HCT116 (cell line): ENCODE measurements at regions not wholly inside any gene's neighbourhood (a gene's known extent, or its start where the extent isn't known, plus 50 kb on each side); places are given as distances from the start of the nearest gene placed in this dataset.

ENCODE experiments used
- ATAC-seq: fragments of 200-7000 bp; cut with Tn5 transposase; 2 replicates; pipeline ENCODE4 v1.9.1; 2020; ENCODE audit warnings: mild to moderate bottlenecking, moderate library complexity
- BruUV-seq: library from RNA; stranded (reverse); fragments of 400-500 nt; replicated peaks from 2 replicates; lab custom pipeline; 2021; lab: Mats Ljungman, UMichigan
- CTCF ChIA-PET: fragments of 300-600 bp; sonication (Branson Sonifier 250); formaldehyde crosslinking; loops from one replicate; lab custom pipeline; 2021; ENCODE audit warnings: antibody characterized with exemption; lab: Charles Lee
- POLR2A ChIA-PET: fragments of 300-600, 350-600 bp; sonication (Branson Sonifier 250); formaldehyde crosslinking; loops from one replicate; lab custom pipeline; 2021; ENCODE audit warnings: antibody characterized with exemption; lab: Charles Lee
- RAD21 ChIA-PET, 2 experiments: fragments of 300-600 bp; sonication (Branson Sonifier 250); formaldehyde crosslinking; loops; one replicate each; lab custom pipeline; 2023; ENCODE audit warnings: low total read pairs in 2 of 2; ENCODE audit not compliant: uncharacterized antibody in 2 of 2, unreplicated experiment in 2 of 2, low non-redundant PET in 1 of 2; lab: Charles Lee
- DNase-seq: peaks from one replicate; pipeline ENCODE4 v3.0.0-alpha.2; 2010; ENCODE audit warnings: low read depth, low spot score
- H2AFZ ChIP-seq: fragments of 200-600 bp; shearing (Covaris generic), sonication (generic); 2 replicates; pipeline ENCODE4 v1.6.1; 2017; ENCODE audit warnings: low read depth, mixed run types, mixed read lengths, antibody characterized with exemption, low read length; ENCODE audit not compliant: poor library complexity, severe bottlenecking
- H3K27ac ChIP-seq: 2 replicates; pipeline ENCODE4 v1.5.1; 2012; ENCODE audit warnings: low read depth, low read length
- H3K27me3 ChIP-seq: fragments of 200-600 bp; sonication (generic); 2 replicates; pipeline ENCODE4 v1.6.1; 2016; ENCODE audit warnings: mixed run types, low read length, mixed read lengths; ENCODE audit not compliant: insufficient read depth
- H3K36me3 ChIP-seq, 2 experiments: fragments of 200-500 bp in 1 of 2; fragments of 200-600 bp in 1 of 2; sonication (Bioruptor generic) in 1 of 2; sonication (generic) in 1 of 2; 2 replicates each; pipeline versions ENCODE4 v1.5.1 to v1.6.1; 2014 to 2016; ENCODE audit warnings: low read length in 2 of 2, inconsistent platforms in 1 of 2, mixed read lengths in 1 of 2, mixed run types in 1 of 2; ENCODE audit not compliant: insufficient read depth in 2 of 2, control insufficient read depth in 1 of 2
- H3K4me1 ChIP-seq, 2 experiments: fragments of 200-600 bp in 1 of 2; sonication (generic) in 1 of 2; 2 replicates each; pipeline versions ENCODE4 v1.5.1 to v1.6.1; 2012 to 2017; ENCODE audit warnings: low read length in 2 of 2, inconsistent platforms in 1 of 2, mild to moderate bottlenecking in 1 of 2, mixed read lengths in 1 of 2, mixed run types in 1 of 2, moderate library complexity in 1 of 2; ENCODE audit not compliant: insufficient read depth in 2 of 2, control insufficient read depth in 1 of 2
- H3K4me2 ChIP-seq: fragments of 200-600 bp; sonication (generic); 2 replicates; pipeline ENCODE4 v1.6.1; 2017; ENCODE audit warnings: mixed run types, low read length, mixed read lengths
- H3K4me3 ChIP-seq, 2 experiments: fragments of 200-600 bp in 1 of 2; sonication (generic) in 1 of 2; replicated peaks in 1 of 2; 2 replicates each; pipeline ENCODE4 v1.5.1; 2011 to 2016; ENCODE audit warnings: low read length in 2 of 2, control low read depth in 1 of 2, low read depth in 1 of 2, mild to moderate bottlenecking in 1 of 2, mixed read lengths in 1 of 2, mixed run types in 1 of 2
- H3K79me2 ChIP-seq: fragments of 200-600 bp; sonication (generic); 2 replicates; pipeline ENCODE4 v1.6.1; 2017; ENCODE audit warnings: mild to moderate bottlenecking, mixed run types, low read length, moderate library complexity, mixed read lengths; ENCODE audit not compliant: insufficient read depth
- H3K9ac ChIP-seq: fragments of 200-600 bp; sonication (generic); 2 replicates; pipeline ENCODE4 v1.6.1; 2016; ENCODE audit warnings: low read length, mixed read lengths
- H3K9me2 ChIP-seq: fragments of 200-600 bp; sonication (generic), shearing (Covaris generic); 2 replicates; pipeline ENCODE4 v1.6.1; 2017; ENCODE audit warnings: mixed run types, mild to moderate bottlenecking, moderate library complexity; ENCODE audit not compliant: insufficient read depth
- H3K9me3 ChIP-seq, 2 experiments: fragments of 200-500 bp in 1 of 2; fragments of 200-600 bp in 1 of 2; sonication (Bioruptor generic) in 1 of 2; sonication (generic) in 1 of 2; 2 replicates each; pipeline ENCODE4 v1.6.1; 2014 to 2017; ENCODE audit warnings: low read length in 2 of 2, mixed read lengths in 2 of 2, inconsistent platforms in 1 of 2, low read depth in 1 of 2, mild to moderate bottlenecking in 1 of 2, mixed run types in 1 of 2, moderate library complexity in 1 of 2; ENCODE audit not compliant: control insufficient read depth in 1 of 2, insufficient read depth in 1 of 2
- H4K20me1 ChIP-seq: fragments of 200-600 bp; sonication (generic), shearing (Covaris generic); 2 replicates; pipeline ENCODE4 v1.6.1; 2017; ENCODE audit warnings: mixed run types, mild to moderate bottlenecking, moderate library complexity; ENCODE audit not compliant: insufficient read depth
- EZH2phosphoT487 ChIP-seq: fragments of 200-600 bp; IDR thresholded peaks from 2 replicates; pipeline ENCODE4 v1.6.1; 2018; ENCODE audit warnings: antibody characterized with exemption, borderline replicate concordance
- FOSL1 ChIP-seq: IDR thresholded peaks from 2 replicates; pipeline ENCODE4 v1.6.1; 2012; ENCODE audit warnings: low read depth
- POLR2A ChIP-seq: IDR thresholded peaks from 2 replicates; pipeline ENCODE4 v1.7.0; 2011; ENCODE audit warnings: borderline replicate concordance; ENCODE audit not compliant: insufficient read depth, insufficient read length; ENCODE audit errors: extremely low read depth
- POLR2AphosphoS5 ChIP-seq: IDR thresholded peaks from 2 replicates; pipeline ENCODE4 v1.6.1; 2011; ENCODE audit warnings: mild to moderate bottlenecking, low read depth, low read length, moderate library complexity
- SIN3A ChIP-seq: IDR thresholded peaks from 2 replicates; pipeline ENCODE4 v1.6.1; 2012; ENCODE audit warnings: low read depth
- SRF ChIP-seq: IDR thresholded peaks from 2 replicates; pipeline ENCODE4 v1.6.1; 2012; ENCODE audit warnings: low read depth
- ZFX ChIP-seq: fragments of 450-650 bp; IDR thresholded peaks from 2 replicates; pipeline ENCODE4 v1.6.1; 2017
- ZNF274 ChIP-seq: fragments of 200-500 bp; sonication (Bioruptor generic); IDR thresholded peaks from 2 replicates; pipeline ENCODE4 v1.6.1; 2014; ENCODE audit warnings: mild to moderate bottlenecking, low read depth, low read length, inconsistent platforms
- intact Hi-C: fragments of 100-400 bp; cut with micrococcal nuclease; formaldehyde crosslinking; loops from 2 replicates; pipeline ENCODE4 v1.10.0; 2022
- TF ChIP-seq, protein P1 (sequence below): IDR thresholded peaks from 2 replicates; pipeline ENCODE4 v1.6.1; 2012
- TF ChIP-seq, protein P2 (sequence below): IDR thresholded peaks from 2 replicates; pipeline ENCODE4 v1.6.1; 2012
- TF ChIP-seq, protein P3 (sequence below), 3 experiments: fragments of 200-600 bp in 1 of 3; sonication (generic) in 1 of 3; IDR thresholded peaks in 2 of 3; conservative IDR thresholded peaks in 1 of 3; 2 replicates each; pipeline ENCODE4 v1.5.1; 2012 to 2017; ENCODE audit warnings: low read depth in 2 of 3, low read length in 2 of 3, antibody characterized with exemption in 1 of 3, borderline replicate concordance in 1 of 3, control low read depth in 1 of 3, mild to moderate bottlenecking in 1 of 3, mixed read lengths in 1 of 3, mixed run types in 1 of 3, moderate library complexity in 1 of 3; ENCODE audit not compliant: insufficient read depth in 1 of 3
- TF ChIP-seq, protein P4 (sequence below): IDR thresholded peaks from 2 replicates; pipeline ENCODE4 v1.6.1; 2011; ENCODE audit warnings: mild to moderate bottlenecking, low read length, moderate library complexity; ENCODE audit not compliant: insufficient replicate concordance; ENCODE audit errors: extremely low read depth

DNA sequence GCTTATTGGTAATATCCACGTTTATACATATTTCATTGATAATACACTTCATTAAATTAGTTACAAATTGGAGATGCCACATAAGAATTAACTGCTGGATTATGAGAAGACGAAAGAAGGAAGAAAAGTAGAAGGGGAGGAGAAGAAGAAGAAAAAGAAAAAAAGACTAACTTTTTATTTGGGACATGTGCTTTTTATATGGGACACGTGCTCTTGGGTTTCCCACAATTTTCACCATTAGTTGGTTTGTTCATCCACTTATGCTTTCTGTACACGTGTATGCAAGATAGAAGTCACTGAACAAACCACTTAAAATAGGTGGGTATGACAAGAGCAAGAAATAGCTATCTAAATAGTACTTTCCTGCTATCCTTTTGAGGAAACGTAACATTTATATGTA is 98.6 kb downstream of the MRPS30 start:
- POLR2A ChIA-PET = no interaction called here
- Histone ChIP-seq H3K36me3 (0 out of 4 replicates have a peak, but pooled peaks cover 0 to 2% of the 10 kb centered on the region in 2 experiments), H3K4me1 (no peaks in the 10 kb centered on the region), H2AFZ (no peak overlapping the region), H4K20me1 (no peaks in the 10 kb centered on the region), H3K27ac (no peak overlapping the region), H3K4me2 (no peak overlapping the region), H3K79me2 (no peaks in the 10 kb centered on the region), H3K4me3 (no peak overlapping the region), H3K9me2 (no peaks in the 10 kb centered on the region), H3K9me3 (no peaks in the 10 kb centered on the region)
- RAD21 ChIA-PET = no interaction called here
- CTCF ChIA-PET = no interaction called here
- DNase-seq (no peak), ATAC-seq (no peak)
- intact Hi-C loops = no loop called here
- no TSS peak for BruUV-seq
- TF ChIP-seq, protein P1, sequence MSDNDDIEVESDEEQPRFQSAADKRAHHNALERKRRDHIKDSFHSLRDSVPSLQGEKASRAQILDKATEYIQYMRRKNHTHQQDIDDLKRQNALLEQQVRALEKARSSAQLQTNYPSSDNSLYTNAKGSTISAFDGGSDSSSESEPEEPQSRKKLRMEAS = no peak
- no peak for TF ChIP-seq ZNF274
- TF ChIP-seq, all 23 proteins: peak for 0
- H3K9ac ChIP-seq = no peak overlapping the region
- H3K27me3 ChIP-seq = no peaks in the 10 kb centered on the region

DNA sequence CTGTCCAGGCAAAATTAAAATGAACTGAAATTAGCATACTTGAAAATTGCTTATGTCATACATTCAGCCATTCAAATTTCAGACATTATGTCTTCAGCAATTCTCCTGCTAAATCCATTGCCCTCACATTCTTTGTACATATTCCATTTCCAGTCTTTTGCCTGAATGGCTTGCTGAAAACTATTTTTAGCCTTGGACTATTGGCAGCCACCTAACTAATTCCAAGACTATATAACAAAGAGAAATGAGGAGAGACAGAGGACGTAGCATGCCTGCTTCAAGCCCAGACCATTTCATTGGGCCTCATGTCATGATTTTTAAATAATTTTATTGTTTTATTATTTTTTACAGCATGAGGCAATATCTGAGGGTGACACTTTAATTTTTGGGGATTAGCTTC is 100.3 kb downstream of the MRPS30 start:
- TF ChIP-seq POLR2AphosphoS5 (no peak), FOSL1 (no peak), ZFX (no peak), SRF (no peak), EZH2phosphoT487 (no peak), POLR2A (no peak), SIN3A (no peak)
- TF ChIP-seq, protein P2, sequence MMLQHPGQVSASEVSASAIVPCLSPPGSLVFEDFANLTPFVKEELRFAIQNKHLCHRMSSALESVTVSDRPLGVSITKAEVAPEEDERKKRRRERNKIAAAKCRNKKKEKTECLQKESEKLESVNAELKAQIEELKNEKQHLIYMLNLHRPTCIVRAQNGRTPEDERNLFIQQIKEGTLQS = no peak
- TF ChIP-seq, protein P3, sequence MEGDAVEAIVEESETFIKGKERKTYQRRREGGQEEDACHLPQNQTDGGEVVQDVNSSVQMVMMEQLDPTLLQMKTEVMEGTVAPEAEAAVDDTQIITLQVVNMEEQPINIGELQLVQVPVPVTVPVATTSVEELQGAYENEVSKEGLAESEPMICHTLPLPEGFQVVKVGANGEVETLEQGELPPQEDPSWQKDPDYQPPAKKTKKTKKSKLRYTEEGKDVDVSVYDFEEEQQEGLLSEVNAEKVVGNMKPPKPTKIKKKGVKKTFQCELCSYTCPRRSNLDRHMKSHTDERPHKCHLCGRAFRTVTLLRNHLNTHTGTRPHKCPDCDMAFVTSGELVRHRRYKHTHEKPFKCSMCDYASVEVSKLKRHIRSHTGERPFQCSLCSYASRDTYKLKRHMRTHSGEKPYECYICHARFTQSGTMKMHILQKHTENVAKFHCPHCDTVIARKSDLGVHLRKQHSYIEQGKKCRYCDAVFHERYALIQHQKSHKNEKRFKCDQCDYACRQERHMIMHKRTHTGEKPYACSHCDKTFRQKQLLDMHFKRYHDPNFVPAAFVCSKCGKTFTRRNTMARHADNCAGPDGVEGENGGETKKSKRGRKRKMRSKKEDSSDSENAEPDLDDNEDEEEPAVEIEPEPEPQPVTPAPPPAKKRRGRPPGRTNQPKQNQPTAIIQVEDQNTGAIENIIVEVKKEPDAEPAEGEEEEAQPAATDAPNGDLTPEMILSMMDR (IDR thresholded peaks at IDR 0.05 in 2 of 3, conservative IDR thresholded peaks at IDR 0.05 in 1 of 3; ENCODE audit: borderline replicate concordance in 1 of 3, insufficient read depth in 1 of 3, low read depth in 2 of 3, low read length in 2 of 3) = no peak
- TF ChIP-seq, protein P4, sequence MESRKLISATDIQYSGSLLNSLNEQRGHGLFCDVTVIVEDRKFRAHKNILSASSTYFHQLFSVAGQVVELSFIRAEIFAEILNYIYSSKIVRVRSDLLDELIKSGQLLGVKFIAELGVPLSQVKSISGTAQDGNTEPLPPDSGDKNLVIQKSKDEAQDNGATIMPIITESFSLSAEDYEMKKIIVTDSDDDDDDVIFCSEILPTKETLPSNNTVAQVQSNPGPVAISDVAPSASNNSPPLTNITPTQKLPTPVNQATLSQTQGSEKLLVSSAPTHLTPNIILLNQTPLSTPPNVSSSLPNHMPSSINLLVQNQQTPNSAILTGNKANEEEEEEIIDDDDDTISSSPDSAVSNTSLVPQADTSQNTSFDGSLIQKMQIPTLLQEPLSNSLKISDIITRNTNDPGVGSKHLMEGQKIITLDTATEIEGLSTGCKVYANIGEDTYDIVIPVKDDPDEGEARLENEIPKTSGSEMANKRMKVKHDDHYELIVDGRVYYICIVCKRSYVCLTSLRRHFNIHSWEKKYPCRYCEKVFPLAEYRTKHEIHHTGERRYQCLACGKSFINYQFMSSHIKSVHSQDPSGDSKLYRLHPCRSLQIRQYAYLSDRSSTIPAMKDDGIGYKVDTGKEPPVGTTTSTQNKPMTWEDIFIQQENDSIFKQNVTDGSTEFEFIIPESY = no peak
- Histone ChIP-seq H3K27ac (no peak overlapping the region), H3K4me3 (no peak overlapping the region), H3K27me3 (no peaks in the 10 kb centered on the region), H4K20me1 (no peaks in the 10 kb centered on the region), H2AFZ (peak overlapping the region; percentile 67), H3K4me1 (no peaks in the 10 kb centered on the region), H3K9me3 (no peaks in the 10 kb centered on the region), H3K4me2 (no peak overlapping the region), H3K79me2 (no peaks in the 10 kb centered on the region), H3K9ac (no peak overlapping the region), H3K9me2 (no peaks in the 10 kb centered on the region), H3K36me3 (0 out of 4 replicates have a peak, but pooled peaks cover 0 to 2% of the 10 kb centered on the region in 2 experiments)
- ChIA-PET CTCF (interaction anchor here (0.7 kb wide), 1 partner anchor 26 kb away, joined by 5 read pairs; no protein-coding TSS in a partner anchor), POLR2A (no interaction called here), RAD21 (no interaction called here)
- no TSS peak for BruUV-seq
- no peak for ATAC-seq
- DNase-seq = no peak
- intact Hi-C loops = no loop called here
